HCT116 (cell line): ENCODE measurements at regions not wholly inside any gene's neighbourhood (a gene's known extent, or its start where the extent isn't known, plus 50 kb on each side); places are given as distances from the start of the nearest gene placed in this dataset.

ENCODE experiments used
- ATAC-seq: fragments of 200-7000 bp; cut with Tn5 transposase; 2 replicates; pipeline ENCODE4 v1.9.1; 2020; ENCODE audit warnings: mild to moderate bottlenecking, moderate library complexity
- BruUV-seq: library from RNA; stranded (reverse); fragments of 400-500 nt; replicated peaks from 2 replicates; lab custom pipeline; 2021; lab: Mats Ljungman, UMichigan
- CTCF ChIA-PET: fragments of 300-600 bp; sonication (Branson Sonifier 250); formaldehyde crosslinking; loops from one replicate; lab custom pipeline; 2021; ENCODE audit warnings: antibody characterized with exemption; lab: Charles Lee
- POLR2A ChIA-PET: fragments of 300-600, 350-600 bp; sonication (Branson Sonifier 250); formaldehyde crosslinking; loops from one replicate; lab custom pipeline; 2021; ENCODE audit warnings: antibody characterized with exemption; lab: Charles Lee
- RAD21 ChIA-PET, 2 experiments: fragments of 300-600 bp; sonication (Branson Sonifier 250); formaldehyde crosslinking; loops; one replicate each; lab custom pipeline; 2023; ENCODE audit warnings: low total read pairs in 2 of 2; ENCODE audit not compliant: uncharacterized antibody in 2 of 2, unreplicated experiment in 2 of 2, low non-redundant PET in 1 of 2; lab: Charles Lee
- DNase-seq: peaks from one replicate; pipeline ENCODE4 v3.0.0-alpha.2; 2010; ENCODE audit warnings: low read depth, low spot score
- H2AFZ ChIP-seq: fragments of 200-600 bp; shearing (Covaris generic), sonication (generic); 2 replicates; pipeline ENCODE4 v1.6.1; 2017; ENCODE audit warnings: low read depth, mixed run types, mixed read lengths, antibody characterized with exemption, low read length; ENCODE audit not compliant: poor library complexity, severe bottlenecking
- H3K27ac ChIP-seq: 2 replicates; pipeline ENCODE4 v1.5.1; 2012; ENCODE audit warnings: low read depth, low read length
- H3K27me3 ChIP-seq: fragments of 200-600 bp; sonication (generic); 2 replicates; pipeline ENCODE4 v1.6.1; 2016; ENCODE audit warnings: mixed run types, low read length, mixed read lengths; ENCODE audit not compliant: insufficient read depth
- H3K36me3 ChIP-seq, 2 experiments: fragments of 200-500 bp in 1 of 2; fragments of 200-600 bp in 1 of 2; sonication (Bioruptor generic) in 1 of 2; sonication (generic) in 1 of 2; 2 replicates each; pipeline versions ENCODE4 v1.5.1 to v1.6.1; 2014 to 2016; ENCODE audit warnings: low read length in 2 of 2, inconsistent platforms in 1 of 2, mixed read lengths in 1 of 2, mixed run types in 1 of 2; ENCODE audit not compliant: insufficient read depth in 2 of 2, control insufficient read depth in 1 of 2
- H3K4me1 ChIP-seq, 2 experiments: fragments of 200-600 bp in 1 of 2; sonication (generic) in 1 of 2; 2 replicates each; pipeline versions ENCODE4 v1.5.1 to v1.6.1; 2012 to 2017; ENCODE audit warnings: low read length in 2 of 2, inconsistent platforms in 1 of 2, mild to moderate bottlenecking in 1 of 2, mixed read lengths in 1 of 2, mixed run types in 1 of 2, moderate library complexity in 1 of 2; ENCODE audit not compliant: insufficient read depth in 2 of 2, control insufficient read depth in 1 of 2
- H3K4me2 ChIP-seq: fragments of 200-600 bp; sonication (generic); 2 replicates; pipeline ENCODE4 v1.6.1; 2017; ENCODE audit warnings: mixed run types, low read length, mixed read lengths
- H3K4me3 ChIP-seq, 2 experiments: fragments of 200-600 bp in 1 of 2; sonication (generic) in 1 of 2; replicated peaks in 1 of 2; 2 replicates each; pipeline ENCODE4 v1.5.1; 2011 to 2016; ENCODE audit warnings: low read length in 2 of 2, control low read depth in 1 of 2, low read depth in 1 of 2, mild to moderate bottlenecking in 1 of 2, mixed read lengths in 1 of 2, mixed run types in 1 of 2
- H3K79me2 ChIP-seq: fragments of 200-600 bp; sonication (generic); 2 replicates; pipeline ENCODE4 v1.6.1; 2017; ENCODE audit warnings: mild to moderate bottlenecking, mixed run types, low read length, moderate library complexity, mixed read lengths; ENCODE audit not compliant: insufficient read depth
- H3K9ac ChIP-seq: fragments of 200-600 bp; sonication (generic); 2 replicates; pipeline ENCODE4 v1.6.1; 2016; ENCODE audit warnings: low read length, mixed read lengths
- H3K9me2 ChIP-seq: fragments of 200-600 bp; sonication (generic), shearing (Covaris generic); 2 replicates; pipeline ENCODE4 v1.6.1; 2017; ENCODE audit warnings: mixed run types, mild to moderate bottlenecking, moderate library complexity; ENCODE audit not compliant: insufficient read depth
- H3K9me3 ChIP-seq, 2 experiments: fragments of 200-500 bp in 1 of 2; fragments of 200-600 bp in 1 of 2; sonication (Bioruptor generic) in 1 of 2; sonication (generic) in 1 of 2; 2 replicates each; pipeline ENCODE4 v1.6.1; 2014 to 2017; ENCODE audit warnings: low read length in 2 of 2, mixed read lengths in 2 of 2, inconsistent platforms in 1 of 2, low read depth in 1 of 2, mild to moderate bottlenecking in 1 of 2, mixed run types in 1 of 2, moderate library complexity in 1 of 2; ENCODE audit not compliant: control insufficient read depth in 1 of 2, insufficient read depth in 1 of 2
- H4K20me1 ChIP-seq: fragments of 200-600 bp; sonication (generic), shearing (Covaris generic); 2 replicates; pipeline ENCODE4 v1.6.1; 2017; ENCODE audit warnings: mixed run types, mild to moderate bottlenecking, moderate library complexity; ENCODE audit not compliant: insufficient read depth
- JUND ChIP-seq: IDR thresholded peaks from 2 replicates; pipeline ENCODE4 v1.6.1; 2012
- SRF ChIP-seq: IDR thresholded peaks from 2 replicates; pipeline ENCODE4 v1.6.1; 2012; ENCODE audit warnings: low read depth
- intact Hi-C: fragments of 100-400 bp; cut with micrococcal nuclease; formaldehyde crosslinking; loops from 2 replicates; pipeline ENCODE4 v1.10.0; 2022

GRCh38 chr6:55950071-55950814 lies 74.9 kb upstream of the BMP5 start:
- CTCF ChIA-PET = interaction anchor here (1.0 to 5.8 kb wide), 3 partner anchors 13 to 673 kb away, joined by 4 to 33 read pairs (median 5); no protein-coding TSS in a partner anchor

GRCh38 chr6:55943329-55943728 lies 67.9 kb upstream of the BMP5 start:
- ChIA-PET RAD21 (no interaction called here), CTCF (no interaction called here), POLR2A (no interaction called here)
- H3K9me3 ChIP-seq = no peaks in the 10 kb centered on the region
- H3K79me2 ChIP-seq = no peaks in the 10 kb centered on the region
- H3K9me2 ChIP-seq = no peaks in the 10 kb centered on the region
- H3K27me3 ChIP-seq = peaks cover 19% of the 10 kb centered on the region
- H3K4me1 ChIP-seq = no peaks in the 10 kb centered on the region
- H3K36me3 ChIP-seq = no peaks in the 10 kb centered on the region
- no peak overlapping the region for H3K27ac ChIP-seq
- no peak overlapping the region for H3K9ac ChIP-seq
- intact Hi-C loops = no loop called here
- TF ChIP-seq SRF = no peak
- H3K4me2 ChIP-seq = no peak overlapping the region
- no peak overlapping the region for H3K4me3 ChIP-seq
- ATAC-seq (no peak), DNase-seq (no peak)
- no TSS peak for BruUV-seq
- H2AFZ ChIP-seq = no peak overlapping the region
- no peaks in the 10 kb centered on the region for H4K20me1 ChIP-seq

More at GRCh38 chr6:55950071-55950814, 74.9 kb upstream of the BMP5 start:
- DNase-seq (no peak), ATAC-seq (no peak)
- ChIA-PET POLR2A (no interaction called here), RAD21 (no interaction called here)
- Histone ChIP-seq H3K79me2 (no peaks in the 10 kb centered on the region), H2AFZ (no peak overlapping the region), H3K4me1 (no peaks in the 10 kb centered on the region), H3K4me3 (no peak overlapping the region), H3K4me2 (no peak overlapping the region), H4K20me1 (no peaks in the 10 kb centered on the region), H3K36me3 (no peaks in the 10 kb centered on the region), H3K27ac (no peak overlapping the region), H3K9ac (no peak overlapping the region), H3K9me3 (no peaks in the 10 kb centered on the region), H3K9me2 (no peaks in the 10 kb centered on the region), H3K27me3 (no peaks in the 10 kb centered on the region)
- no TSS peak for BruUV-seq
- intact Hi-C loops = loop anchor here (5.0 kb wide), 3 partner anchors 333 to 673 kb away; no protein-coding TSS in a partner anchor
- no peak for TF ChIP-seq JUND
